NCI-H128 (cell line): ENCODE measurements at regions not wholly inside any gene's neighbourhood (a gene's known extent, or its start where the extent isn't known, plus 50 kb on each side); places are given as distances from the start of the nearest gene placed in this dataset.

ENCODE experiments used
- DNase-seq: peaks from one replicate; lab custom pipeline; 2025; ENCODE audit not compliant: unreplicated experiment; lab: John Stamatoyannopoulos, UW

GRCh38 chr18:56545464-56545863 is 92.9 kb downstream of the TXNL1 start:
- no peak for DNase-seq

DNA sequence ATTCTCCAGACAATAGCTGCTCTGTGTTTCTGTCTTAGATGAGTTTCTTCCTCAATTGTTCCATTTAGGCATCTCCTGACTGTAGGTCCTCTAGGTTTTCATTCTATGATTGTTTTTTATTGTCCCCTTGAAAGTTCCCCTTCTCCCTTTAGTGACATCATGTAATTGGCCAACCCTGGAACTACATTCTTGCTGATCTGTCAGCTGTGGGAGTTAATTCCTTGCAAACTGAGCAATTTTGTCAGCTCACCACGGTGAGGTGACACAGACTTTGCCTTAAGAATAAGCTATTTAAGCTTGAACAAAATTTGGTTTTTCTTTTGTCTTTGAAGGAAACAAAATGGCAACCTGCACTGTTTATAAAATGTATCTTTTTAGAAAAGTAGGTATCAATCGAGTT is 95.9 kb downstream of the TXNL1 start:
- DNase-seq: no peak

DNA sequence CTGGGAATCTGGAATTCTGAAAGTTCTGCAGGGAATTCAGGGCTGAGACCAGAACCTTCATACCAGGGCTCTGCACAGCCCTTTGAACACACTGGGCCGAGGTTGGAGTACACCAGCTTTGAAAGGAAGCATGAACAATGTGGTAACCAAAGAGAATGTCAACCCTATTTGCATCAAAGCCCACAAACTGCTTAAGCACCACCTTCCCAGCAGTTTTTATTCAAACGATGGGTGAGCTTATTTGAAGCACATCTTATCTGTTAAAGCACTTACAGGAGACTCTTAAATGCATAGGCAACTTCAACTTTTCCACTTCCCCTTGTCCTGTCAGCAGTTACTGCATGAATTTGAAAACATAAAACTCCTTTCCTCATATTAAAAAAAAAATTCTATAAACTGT is 96.6 kb downstream of the TXNL1 start:
- DNase-seq: no peak

- no peak for DNase-seq
Measured at GRCh38 chr18:56541340-56541739, 97.1 kb downstream of the TXNL1 start.

GRCh38 chr18:56538746-56539145 is 99.6 kb downstream of the TXNL1 start:
- DNase-seq: no peak

- no peak for DNase-seq
Measured at GRCh38 chr18:56532176-56532840, 106.1 kb downstream of the TXNL1 start.

GRCh38 chr18:56522816-56523215 is 115.6 kb downstream of the TXNL1 start:
- no peak for DNase-seq

DNA sequence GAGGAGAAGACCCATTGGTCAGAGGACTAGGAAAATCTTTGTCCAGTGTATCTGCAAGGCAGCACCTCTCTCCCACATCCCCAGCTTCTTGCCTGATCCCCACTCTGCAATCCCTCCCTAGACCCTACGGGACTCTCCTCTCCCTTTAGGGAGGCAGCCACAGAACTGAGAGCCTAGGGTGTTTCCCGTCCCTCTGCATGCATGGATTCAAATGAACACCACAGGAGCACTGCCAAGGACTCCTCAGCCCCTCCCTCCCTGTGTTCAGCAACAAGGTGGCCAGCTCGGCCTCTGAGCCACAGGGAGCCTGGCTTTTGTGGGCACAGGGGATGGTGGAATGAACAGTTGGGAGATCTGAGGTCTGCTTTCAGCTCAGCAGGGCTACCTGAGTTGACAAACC is 117.1 kb downstream of the TXNL1 start:
- DNase-seq: no peak

- no peak for DNase-seq
Measured at GRCh38 chr18:56517761-56518160, 120.6 kb downstream of the TXNL1 start.

GRCh38 chr18:56517196-56517595 is 121.2 kb downstream of the TXNL1 start:
- no peak for DNase-seq

DNA sequence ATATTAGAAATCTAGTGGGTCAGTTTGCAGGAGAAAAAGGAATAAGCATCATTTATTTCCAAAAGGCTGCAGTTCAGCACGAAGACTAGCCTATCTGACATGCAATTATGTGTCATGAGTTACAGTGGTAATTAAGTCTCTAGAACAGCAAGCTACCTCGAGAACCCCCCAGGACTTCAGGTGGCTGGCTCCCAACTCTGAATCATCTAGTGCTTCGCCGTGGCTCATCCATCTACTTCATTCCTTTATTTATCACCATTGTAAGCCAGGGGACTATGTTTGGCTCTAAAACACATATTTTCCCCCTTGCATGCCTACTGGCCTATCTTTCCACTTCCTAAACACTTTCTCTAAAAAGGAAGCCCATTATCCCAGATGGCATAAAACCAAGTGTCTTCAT is 121.6 kb downstream of the TXNL1 start:
- DNase-seq: no peak

- no peak for DNase-seq
Measured at GRCh38 chr18:56515522-56515921, 122.9 kb downstream of the TXNL1 start.

- DNase-seq: no peak
Measured at GRCh38 chr18:56511996-56512395, 126.4 kb downstream of the TXNL1 start.

DNA sequence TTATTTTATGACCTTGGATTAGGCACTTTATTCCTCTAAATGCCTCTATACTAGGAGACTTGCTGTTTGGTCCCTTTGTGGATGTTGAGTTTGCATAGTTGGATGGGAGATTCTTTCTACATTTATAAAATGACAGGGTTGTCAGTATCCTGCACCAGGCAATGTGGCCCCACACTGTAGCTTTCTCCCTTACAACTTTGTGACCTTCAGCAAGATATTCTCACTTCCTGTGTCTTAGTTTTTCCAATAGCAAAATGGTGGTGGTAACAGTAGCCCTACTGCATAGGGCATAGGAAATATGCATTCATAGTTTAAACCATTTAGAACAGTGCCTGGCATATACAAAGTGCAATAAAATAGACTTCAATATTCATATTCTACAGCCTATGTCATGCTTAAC is 128.3 kb downstream of the TXNL1 start:
- no peak for DNase-seq

GRCh38 chr18:56509656-56510055 is 128.7 kb downstream of the TXNL1 start:
- no peak for DNase-seq

- DNase-seq: no peak
Measured at GRCh38 chr18:56508370-56509036, 129.9 kb downstream of the TXNL1 start.

DNA sequence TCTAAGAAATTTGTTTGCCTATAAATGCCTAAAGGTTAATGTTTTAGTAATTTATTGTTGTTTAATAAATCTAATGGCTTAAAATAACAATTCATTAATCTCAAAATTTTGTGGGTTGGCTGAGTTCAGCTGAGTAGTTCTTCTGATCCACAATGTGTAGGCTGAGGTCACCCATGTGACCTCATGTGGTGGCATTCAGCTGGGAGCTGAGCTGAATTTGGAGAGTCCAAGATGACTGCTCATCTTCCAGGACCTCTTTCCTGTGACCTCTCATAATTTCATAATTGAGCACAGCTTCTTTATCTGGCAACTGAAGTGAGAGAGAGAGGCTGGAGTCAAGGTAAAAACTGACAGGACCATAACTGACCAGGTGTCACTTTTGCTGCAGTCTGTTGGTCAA is 132.4 kb downstream of the TXNL1 start:
- no peak for DNase-seq

GRCh38 chr18:56505293-56505692 is 133.1 kb downstream of the TXNL1 start:
- no peak for DNase-seq

DNA sequence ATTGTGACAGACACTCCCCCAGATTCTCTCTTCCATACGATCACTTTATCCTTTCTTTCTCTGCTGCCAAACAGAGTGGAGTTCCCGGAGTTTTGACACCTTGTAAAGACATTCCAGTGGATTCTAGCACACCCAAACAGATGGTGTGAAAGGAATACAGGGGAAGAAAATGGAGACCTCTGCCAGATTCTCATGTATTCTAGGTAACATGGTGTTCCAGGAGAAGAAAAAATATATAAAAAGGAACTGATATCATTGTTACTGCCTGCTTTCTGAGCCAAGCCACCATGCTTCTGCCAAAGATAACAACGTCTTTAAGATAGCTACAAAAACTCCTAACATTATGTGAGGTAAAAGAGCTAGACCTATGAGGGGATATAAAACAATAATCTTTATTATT is 136.5 kb downstream of the TXNL1 start:
- no peak for DNase-seq

DNA sequence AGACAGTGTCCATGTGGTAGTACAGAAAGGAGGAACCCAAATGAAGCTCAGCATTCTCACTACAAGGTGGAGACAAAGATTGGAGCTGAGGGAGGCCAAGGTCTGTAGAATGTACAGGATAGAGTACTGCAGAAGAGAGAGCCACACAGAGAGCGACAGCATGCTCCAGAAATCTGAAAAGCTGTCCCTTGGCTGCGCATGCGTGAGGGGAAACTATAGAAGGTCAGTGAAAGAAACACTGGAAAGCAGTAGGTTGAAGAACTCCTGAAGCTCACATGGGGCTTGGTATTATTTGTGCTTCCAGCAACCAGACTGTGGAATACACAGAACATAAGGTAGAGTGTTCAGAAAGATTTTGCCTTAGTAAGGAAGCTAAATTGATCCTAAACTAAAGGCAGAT is 142.5 kb downstream of the TXNL1 start:
- no peak for DNase-seq

GRCh38 chr18:56493531-56493930 is 144.9 kb downstream of the TXNL1 start:
- DNase-seq: no peak

DNA sequence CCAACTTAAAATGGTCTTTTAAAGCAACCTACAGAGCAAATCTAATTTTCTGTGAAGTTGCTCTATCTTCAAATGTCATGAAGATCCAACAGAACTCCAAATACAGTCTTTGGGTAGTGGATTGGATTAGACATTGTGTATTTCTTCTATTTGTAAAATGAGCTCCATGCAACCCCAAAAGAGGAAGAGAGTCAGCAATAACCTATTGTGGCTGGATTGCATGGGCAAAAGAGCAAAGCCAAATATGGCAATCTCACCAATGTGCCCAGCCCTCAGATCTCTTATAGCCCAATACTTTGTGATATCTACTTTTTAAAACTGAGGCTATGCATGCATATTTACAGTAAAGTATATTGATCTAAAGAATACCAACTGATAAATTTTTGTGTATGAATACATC is 146.3 kb downstream of the TXNL1 start:
- no peak for DNase-seq

- no peak for DNase-seq
Measured at GRCh38 chr18:56490942-56491341, 147.4 kb downstream of the TXNL1 start.
